ACHN (cell line): ENCODE measurements at regions not wholly inside any gene's neighbourhood (a gene's known extent, or its start where the extent isn't known, plus 50 kb on each side); places are given as distances from the start of the nearest gene placed in this dataset.
A peak's percentile ranks its signal among the peaks of the same experiment; 100 is the strongest.

ENCODE experiments used
- DNase-seq: peaks from one replicate; pipeline ENCODE4 v3.0.0-alpha.2; 2015
- in situ Hi-C: cut with HindIII; loops from 2 replicates; pipeline ENCODE4 v1.10.0; 2017; ENCODE audit warnings: low sequenced_read_pairs, low pct_ligation_motif_present, low pct_unique_long_range_greater_than_20kb

DNA sequence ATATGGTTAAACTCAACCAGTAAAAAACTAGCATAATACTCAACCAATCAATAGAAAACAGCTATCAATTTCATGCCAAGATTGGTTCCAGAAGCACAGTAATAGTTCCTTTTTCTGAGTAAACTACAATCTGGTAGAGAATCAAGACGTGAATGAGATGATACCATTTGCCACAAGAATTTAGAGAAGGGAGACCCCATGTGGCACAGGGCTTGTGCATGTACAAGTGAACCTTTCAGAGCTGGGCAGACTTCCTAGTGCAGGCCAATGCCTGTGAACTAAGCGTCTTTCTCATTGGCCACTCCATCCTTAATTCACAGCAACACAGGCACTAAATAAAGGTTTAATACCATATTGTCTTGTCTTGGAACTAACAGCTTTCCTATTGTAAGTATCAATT lies 213.5 kb downstream of the RFPL4B start:
- in situ Hi-C loops, result no loop called here
- no peak for DNase-seq

DNA sequence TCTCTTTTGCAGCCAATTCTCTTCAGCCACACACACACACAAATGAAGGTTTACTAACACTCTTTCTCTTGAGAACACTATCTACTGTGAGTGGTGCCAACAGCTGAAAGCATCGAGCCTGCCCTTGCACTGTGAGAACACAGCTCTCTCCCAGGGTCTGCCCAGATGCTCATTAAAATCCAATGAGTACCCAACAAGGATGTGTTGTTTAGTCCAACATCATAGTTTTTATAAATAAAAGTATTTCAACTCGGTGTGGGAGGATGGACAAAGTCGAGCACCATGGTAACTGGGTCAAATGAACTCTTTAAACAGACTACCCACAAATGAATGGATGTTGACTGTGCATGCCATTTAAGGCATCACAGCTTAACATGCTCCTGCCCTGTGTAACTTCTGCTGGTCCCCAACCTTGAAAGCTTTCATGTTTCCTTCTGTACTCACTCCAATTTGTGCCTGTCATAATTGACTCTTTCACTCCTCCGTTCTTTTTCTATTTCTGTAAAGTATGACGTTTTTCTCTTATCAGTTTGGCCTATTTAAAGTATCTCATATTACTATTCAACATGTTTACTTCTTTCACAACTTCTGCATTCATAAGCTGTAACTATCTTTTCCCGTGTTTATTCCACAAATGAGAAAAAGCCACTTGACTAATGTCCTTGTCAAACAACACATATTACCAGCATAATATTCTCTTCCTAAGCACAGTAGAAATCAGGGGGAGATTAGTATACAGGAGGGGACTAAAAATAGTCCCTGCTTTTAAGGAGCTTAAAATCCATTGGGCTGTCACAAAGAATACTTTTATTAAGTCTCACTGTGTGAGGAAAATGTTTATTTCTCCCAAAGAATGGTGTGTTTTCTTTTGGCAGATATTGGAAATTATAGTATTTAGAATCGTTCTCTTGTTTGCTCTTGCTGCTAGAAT lies 215.4 kb downstream of the RFPL4B start:
- DNase-seq, result no peak
- in situ Hi-C loops, result no loop called here

DNA sequence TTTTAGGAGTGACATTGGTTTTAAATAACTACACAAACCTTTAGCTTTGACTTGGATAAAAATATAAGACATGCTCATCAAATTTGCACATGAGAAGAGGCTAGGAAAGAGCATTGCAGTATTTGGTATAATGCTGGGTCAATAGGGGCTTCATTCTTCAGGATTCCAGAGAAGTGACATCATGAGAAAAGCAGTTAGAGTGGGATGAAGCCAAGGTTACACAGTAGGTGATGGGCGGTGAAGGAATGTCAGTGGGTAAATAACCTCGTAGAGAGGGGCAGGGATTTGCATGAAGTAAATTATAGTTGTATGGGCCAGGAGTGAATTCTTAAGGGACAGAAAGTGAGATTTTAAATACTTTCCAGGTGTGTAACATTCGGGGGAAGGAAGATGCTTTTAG lies 216.2 kb downstream of the RFPL4B start:
- DNase-seq, result peak; percentile 65
- in situ Hi-C loops, result no loop called here

DNA sequence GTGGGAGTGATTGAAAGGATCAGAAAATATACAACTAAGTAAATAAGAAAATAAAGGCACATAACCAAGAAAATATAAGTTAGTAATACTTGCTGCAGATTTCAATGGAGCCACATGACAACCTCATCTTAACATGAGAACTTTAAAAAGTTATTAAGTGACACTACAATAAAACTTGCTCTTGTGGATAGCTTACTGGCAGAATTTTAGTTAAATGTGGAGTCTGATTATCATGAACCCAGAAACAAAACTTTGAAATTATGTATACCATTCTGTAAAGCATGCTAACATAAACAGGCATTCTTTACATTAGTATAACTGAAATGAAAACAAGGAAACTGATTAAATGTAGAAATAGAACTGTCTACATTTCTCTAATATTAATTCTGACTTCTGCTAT lies 220.9 kb downstream of the RFPL4B start:
- in situ Hi-C loops, result no loop called here
- no peak for DNase-seq

DNA sequence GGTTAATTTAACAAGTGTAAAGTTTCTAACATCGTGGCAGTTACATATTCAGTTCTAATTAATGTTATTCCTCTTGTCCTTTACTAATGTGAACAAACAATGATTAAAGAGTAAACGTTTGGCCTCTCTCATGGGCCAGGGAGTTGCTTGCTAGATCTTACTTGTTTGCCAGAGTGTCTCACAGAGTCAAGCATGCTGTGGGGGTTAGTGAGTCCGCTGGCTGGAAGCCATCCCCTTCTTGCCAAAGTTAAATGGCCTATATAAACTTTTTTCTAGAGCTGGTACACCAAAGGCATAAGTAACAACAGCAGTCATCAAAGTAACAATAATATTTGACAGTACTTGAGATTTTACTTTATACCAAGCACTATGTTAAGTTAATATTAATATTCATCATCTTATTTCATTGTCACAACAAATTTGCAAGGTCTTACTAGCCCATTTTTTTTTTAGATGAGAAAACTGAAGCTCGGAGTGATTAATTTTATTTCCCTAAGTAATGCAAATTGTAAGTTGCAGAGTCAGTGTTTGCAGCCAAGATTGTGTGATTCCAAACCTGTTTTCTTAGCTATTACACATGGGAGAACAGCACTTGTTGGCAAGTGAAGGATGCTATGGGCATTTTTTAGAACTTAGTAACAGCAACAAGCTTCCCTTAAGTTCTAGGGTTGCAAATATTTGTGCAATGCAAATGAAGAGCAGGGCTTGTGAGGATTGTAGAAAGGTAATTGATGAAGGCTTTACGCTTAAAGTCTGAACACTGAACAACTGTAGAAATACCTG lies 224.5 kb downstream of the RFPL4B start:
- in situ Hi-C loops, result no loop called here
- DNase-seq, result no peak

DNA sequence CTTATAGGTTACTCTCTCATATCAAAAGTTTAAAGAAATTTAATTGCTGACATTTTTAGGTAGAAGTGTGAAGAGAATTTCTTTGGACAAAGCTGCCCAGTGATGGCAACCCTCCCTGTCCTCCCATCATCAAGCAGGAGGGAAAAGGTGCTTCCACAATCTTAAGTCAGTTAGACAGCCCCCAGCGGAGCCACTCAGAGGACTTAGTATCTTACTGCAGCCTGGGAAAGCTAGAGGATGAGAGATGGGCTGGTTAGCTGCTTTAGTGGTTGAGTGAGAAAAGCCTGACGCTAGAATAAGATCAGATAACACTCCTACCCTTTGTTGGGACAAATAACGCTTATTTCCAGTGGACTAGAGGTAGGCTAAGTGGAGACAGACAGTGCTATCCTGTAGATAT lies 227.1 kb downstream of the RFPL4B start:
- in situ Hi-C loops, result no loop called here
- DNase-seq, result no peak

DNA sequence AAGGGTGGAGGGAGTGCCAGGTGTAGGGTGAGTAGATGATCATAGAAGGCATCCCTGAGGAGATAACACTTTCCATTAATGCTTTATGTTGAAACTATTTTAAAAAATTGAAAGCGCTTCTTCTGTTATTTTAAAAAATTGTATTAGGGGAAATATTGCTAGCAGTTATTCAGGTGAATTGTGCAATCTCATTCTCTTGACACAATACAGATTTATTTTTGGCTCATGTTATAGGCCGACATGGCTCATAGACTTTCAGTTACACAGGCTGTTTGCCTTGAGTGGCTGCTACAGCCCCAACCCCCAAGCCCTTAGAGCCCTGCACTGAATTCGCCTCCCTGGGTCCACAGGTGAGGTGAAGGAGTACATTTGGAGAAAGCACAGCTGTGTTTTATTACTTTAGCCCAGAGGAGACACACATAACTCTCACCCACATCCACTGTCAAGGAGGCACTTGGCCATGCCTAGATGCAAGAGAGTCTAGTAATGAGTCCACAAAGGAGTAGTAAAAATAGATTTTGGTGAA lies 228.2 kb downstream of the RFPL4B start:
- in situ Hi-C loops, result no loop called here
- DNase-seq, result no peak

DNA sequence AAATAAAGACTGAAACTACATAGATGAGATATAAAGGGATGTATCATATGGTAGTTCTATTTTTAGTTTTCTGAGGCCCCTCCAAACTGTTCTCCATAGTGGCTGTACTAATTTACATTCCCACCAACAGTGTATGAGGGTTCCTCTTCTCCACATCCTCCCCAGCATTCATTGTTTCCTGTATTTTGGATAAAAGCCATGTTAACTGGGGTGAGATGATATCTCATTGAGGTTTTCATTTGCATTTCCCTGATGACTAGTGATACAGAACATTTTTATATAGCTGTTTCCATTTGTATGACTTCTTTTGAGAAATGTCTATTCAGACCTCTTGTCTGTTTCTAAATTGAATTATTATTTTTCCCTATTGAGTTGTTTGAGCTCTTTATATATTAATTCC lies 229.3 kb downstream of the RFPL4B start:
- no peak for DNase-seq
- in situ Hi-C loops, result no loop called here

DNA sequence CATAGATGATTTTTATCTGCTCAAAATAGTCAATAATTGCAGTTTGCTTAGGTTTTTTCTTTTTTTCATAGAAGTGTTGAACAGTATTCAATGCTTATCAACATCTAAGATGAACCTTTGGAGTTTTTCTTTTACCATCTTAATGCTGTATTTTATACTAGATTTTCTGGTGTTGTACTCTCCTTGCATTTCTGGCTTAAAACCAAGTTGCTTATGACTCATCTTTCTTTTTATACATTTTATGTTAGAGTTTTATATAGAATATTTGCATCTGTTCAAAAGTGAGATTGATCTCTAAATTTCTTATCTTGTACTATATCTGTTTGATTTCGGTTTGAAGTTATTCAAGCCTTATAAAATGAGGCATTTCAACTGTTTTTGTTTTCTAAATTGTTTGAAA lies 232.5 kb downstream of the RFPL4B start:
- no peak for DNase-seq
- in situ Hi-C loops, result no loop called here

DNA sequence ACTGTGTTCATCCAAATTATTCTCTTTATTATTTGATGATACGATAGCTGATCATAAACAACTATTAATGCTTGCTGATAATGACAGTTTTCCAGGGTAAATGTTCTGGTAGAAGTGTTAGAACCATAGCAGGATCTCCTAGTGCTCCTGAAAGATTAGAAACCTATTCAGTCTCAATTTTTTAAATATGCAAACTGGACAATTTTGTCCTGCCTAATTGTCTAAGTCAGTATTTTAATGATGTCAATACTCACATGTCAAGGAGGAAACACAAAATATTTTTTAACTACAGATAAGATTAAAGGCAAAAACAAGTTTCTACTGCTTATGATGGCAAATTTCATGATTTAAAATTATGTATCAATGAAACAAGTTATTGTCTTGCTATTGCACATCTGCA lies 233.9 kb downstream of the RFPL4B start:
- in situ Hi-C loops, result no loop called here
- DNase-seq, result no peak

DNA sequence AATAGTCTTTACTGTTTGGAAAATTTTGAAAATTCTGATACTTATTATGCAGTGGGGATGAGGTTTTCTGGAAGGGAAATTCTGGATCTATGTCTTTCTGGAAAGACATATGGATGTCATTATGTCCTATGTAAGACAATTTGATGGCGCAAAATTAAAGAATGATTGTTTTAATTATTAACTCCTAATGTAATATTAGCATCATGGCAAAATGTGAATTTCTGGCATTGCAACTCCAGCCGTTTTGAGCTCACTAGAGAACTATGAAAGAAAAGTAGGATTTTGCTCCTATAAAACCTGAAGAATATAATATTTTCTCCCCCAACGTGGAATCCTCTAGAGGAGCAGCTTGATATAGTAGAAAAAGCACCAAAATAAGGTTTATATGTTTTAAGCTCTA lies 243.2 kb downstream of the RFPL4B start:
- no peak for DNase-seq
- in situ Hi-C loops, result no loop called here

DNA sequence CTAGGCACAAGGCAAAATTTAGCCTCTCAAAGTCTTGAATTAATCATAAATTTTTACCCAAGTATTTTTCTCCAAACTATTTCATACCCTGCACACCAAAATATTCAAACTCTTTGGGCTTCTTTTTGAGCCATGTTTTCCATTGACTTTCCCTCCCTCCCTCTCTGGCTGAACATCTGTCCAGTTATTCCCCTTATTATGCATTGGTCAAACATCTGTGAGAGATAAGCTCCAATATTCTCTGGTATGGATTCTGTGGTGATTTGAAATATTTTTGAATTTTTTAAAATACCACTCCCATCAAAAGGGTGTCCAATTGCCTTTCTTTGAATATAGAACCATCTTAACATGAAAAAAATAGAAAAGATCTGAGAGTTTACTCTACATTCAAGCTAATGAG lies 244.2 kb downstream of the RFPL4B start:
- in situ Hi-C loops, result no loop called here
- DNase-seq, result no peak

DNA sequence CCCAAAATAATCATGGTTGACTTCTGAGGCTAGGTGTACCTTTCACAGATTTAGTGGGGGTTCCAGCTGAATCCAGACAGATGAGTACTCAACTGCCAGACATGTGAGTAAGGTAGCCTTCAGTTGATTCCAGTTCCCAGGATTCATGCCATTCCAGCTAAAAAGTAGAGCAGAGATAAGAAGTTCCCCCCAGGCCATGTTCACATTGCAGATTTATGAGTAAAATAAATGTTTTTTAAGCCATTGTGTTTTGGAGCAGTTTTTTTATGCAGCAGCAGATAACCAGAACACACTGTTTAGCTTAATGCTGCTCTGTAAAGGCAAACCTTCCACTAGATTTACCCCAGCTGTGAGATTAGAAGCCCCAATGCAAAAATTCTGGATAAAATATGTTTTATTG lies 245.0 kb downstream of the RFPL4B start:
- DNase-seq, result no peak
- in situ Hi-C loops, result no loop called here

DNA sequence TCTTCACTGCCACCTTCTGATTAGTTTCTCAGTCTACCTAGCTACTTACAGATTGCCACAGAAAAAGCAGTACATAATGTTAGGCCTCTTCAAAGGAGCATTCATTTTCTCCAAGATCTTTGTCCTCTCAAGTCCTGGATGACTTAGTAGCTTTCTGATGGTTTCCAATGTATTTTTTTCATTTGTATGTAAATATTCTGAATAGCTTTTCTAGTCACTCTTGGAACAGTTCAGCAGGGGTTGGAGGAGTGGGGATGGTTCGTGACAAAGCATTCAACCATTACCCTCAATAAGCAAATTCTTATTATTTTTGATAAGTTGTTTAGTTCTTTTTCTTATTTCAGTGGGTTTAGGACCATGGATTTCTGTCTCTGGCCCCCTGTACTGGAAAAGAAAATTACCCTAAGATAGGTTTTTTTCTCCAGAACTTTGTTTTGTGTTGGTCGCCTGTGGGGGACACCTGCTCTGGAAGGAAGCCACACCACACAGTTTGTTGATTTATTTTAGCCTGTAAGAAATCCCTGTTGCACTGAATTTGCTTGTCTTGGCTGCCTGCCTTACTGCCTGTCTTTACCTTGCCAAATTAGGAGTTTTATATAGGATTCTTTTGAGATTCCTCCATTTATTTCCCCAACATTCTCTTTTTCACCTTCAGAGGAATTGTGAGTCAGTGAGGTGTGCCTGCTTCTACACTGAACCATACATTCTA lies 247.9 kb downstream of the RFPL4B start:
- in situ Hi-C loops, result no loop called here
- no peak for DNase-seq

DNA sequence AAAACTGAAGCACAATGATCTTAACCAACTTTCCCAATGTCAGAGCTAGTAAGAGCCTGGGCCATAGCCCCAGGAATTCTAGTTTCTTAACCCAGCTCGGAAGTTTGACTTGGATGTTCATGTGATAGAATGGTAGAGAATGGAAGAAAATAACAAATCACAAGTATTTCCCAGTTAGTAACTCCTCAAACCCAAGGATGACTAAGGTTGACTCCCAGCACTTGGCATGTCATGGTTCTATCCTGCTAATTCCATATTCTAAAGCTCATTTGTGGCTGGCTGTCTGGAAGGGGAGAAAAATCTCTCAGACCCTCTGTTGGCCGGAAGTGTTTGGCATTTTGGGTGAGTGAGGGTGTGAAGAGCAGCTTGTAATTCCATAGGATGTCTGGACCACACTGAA lies 248.7 kb downstream of the RFPL4B start:
- DNase-seq, result no peak
- in situ Hi-C loops, result no loop called here

DNA sequence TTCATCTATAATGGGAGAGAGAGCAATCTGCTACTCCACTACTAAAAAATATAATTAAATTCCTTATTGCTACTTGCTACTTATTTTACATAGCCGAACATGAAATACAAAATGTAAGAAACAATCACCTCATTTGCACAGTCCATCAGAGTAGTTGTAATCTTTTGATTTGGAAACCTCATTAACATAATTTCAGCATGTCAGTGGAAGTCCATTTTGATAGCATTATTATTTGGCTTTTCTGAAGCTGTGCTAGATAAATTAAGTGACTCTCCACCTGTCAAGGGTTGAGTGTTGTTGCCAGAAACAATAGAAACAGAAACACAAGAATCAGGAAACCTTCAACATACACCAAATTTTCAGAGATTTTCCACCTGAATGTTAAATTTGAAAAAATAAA lies 250.0 kb downstream of the RFPL4B start:
- in situ Hi-C loops, result no loop called here
- DNase-seq, result no peak

DNA sequence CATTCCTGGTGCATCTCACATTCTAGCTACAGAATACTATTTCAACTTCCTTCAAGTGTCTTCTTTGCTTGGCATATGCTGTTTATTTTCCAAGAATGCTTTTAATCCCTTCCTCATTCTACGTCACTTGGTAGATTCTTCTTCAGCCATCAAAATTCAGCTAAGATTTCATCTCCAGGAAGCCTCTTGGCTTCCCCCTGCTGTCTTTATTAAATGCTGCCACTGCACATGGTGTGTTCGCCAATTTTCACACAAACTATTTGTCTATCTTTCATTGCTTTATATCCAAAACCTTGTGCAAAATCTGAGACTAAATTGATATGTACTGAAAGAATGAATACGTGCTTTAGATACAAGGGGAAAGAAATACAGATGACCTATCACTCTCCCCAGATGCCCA lies 253.0 kb downstream of the RFPL4B start:
- DNase-seq, result no peak
- in situ Hi-C loops, result no loop called here

DNA sequence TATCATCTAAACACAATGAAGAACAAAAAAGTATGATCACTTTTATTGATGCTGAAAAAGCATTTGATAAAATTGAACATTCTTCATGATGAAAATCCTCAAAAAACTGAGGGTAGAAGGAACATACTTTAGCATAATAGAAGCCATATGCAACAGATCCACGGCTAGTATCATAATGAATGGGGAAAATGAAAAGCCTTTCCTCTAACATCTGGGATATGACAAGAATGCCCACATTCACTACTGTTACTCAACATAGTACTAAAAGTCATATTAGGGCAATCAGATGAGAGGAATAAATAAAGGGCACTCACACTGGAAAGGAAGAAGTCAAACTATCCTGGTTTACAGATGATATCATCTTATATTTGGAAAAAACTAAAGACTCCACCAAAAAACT lies 256.6 kb downstream of the RFPL4B start:
- no peak for DNase-seq
- in situ Hi-C loops, result no loop called here
